ENCODE measurements at regions not wholly inside any gene's neighbourhood (a gene's known extent, or its start where the extent isn't known, plus 50 kb on each side); places are given as distances from the start of the nearest gene placed in this dataset.

DNA sequence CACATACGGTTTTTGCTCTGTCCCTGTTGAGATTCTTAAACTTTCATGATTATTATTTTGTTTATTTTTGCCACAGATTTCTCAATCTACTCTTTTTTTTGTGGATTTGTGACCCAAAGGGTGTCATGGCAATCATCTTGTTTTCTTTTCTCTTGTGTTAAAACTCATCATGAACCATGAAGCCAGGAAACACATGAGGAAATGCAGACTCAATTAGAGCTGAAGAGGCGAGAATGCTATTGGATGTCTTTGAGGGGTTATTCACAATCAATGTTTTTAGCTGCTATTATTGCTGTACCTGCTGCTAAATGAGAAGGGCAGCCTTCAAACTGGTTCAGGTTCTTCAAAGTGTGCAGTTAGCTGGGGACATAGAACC is 99.5 kb upstream of the MMADHC start:
- ChIA-PET POLR2A (no interaction called here), CTCF (ENCODE audit: low intra/inter-chr PET ratio) (no interaction called here)
- FAIRE-seq, result no peak
- ATAC-seq, result no peak
- H3K9me1 ChIP-seq (ENCODE audit: control insufficient read depth, insufficient read depth, low read length), result no peaks in the 10 kb centered on the region
- H3K27me3 ChIP-seq (ENCODE audit: control insufficient read depth in 2 of 2, insufficient read depth in 2 of 2, low read length in 2 of 2), result no peaks in the 10 kb centered on the region
- no peaks in the 10 kb centered on the region for H3K4me1 ChIP-seq (replicated peaks in 1 of 2; ENCODE audit: control insufficient read depth in 2 of 2, insufficient read depth in 2 of 2, low read length in 2 of 2)
- DNase-seq (ENCODE audit: extremely low read depth in 1 of 4, low spot score in 3 of 4), result no peak
- in situ Hi-C loops (cut with MboI), result no loop called here
- no peaks in the 10 kb centered on the region for H3K36me3 ChIP-seq (ENCODE audit: control insufficient read depth, insufficient read depth, low read length)
- no peaks in the 10 kb centered on the region for H3K79me2 ChIP-seq (ENCODE audit: control insufficient read depth, insufficient read depth, low read length)
- BruUV-seq (replicated peaks), result no TSS peak
- H3K4me2 ChIP-seq (ENCODE audit: insufficient read depth, low read length), result no peak overlapping the region
- H3K9me3 ChIP-seq (replicated peaks; ENCODE audit: control insufficient read depth, insufficient read depth, low read depth, low read length), result no peaks in the 10 kb centered on the region
- WGBS (ENCODE audit: insufficient coverage, low coverage, missing lambda C conversion rate), result 7% methylated on average over 2 of the region's 2 CpGs
- H3K27ac ChIP-seq (ENCODE audit: extremely low read depth, low read depth, low read length), result no peak overlapping the region
- no peak overlapping the region for H2AFZ ChIP-seq (ENCODE audit: low read depth, low read length)
- intact Hi-C loops (cut with micrococcal nuclease), result no loop called here
- H3K9ac ChIP-seq (ENCODE audit: insufficient read depth in 1 of 2, low read depth in 2 of 2, low read length in 2 of 2), result no peak overlapping the region
- no peaks in the 10 kb centered on the region for H4K20me1 ChIP-seq (replicated peaks; ENCODE audit: control insufficient read depth, insufficient read depth, low read length)
- no peak overlapping the region for H3K4me3 ChIP-seq
- TF ChIP-seq CAMTA2 (CRISPR knock-in tag; conservative IDR thresholded peaks at IDR 0.05) (no peak), TSC22D4 (tag; IDR thresholded peaks at IDR 0.05) (no peak), ZNF668 (CRISPR knock-in tag; IDR thresholded peaks at IDR 0.05) (no peak), MBD1 (CRISPR knock-in tag; IDR thresholded peaks at IDR 0.05) (no peak), PTRF (tag; IDR thresholded peaks at IDR 0.05) (no peak), CHD1 (IDR thresholded peaks at IDR 0.05; ENCODE audit: low read length) (no peak), ZNF24 (IDR thresholded peaks at IDR 0.05) (no peak), MCM2 (IDR thresholded peaks at IDR 0.05; ENCODE audit: low read depth) (no peak), LEF1 (IDR thresholded peaks at IDR 0.05) (no peak), ZNF586 (CRISPR knock-in tag; conservative IDR thresholded peaks at IDR 0.05) (no peak), KHSRP (IDR thresholded peaks at IDR 0.05) (no peak), RBM15 (IDR thresholded peaks at IDR 0.05; ENCODE audit: insufficient read depth, low read length) (no peak), ELF1 (tag; IDR thresholded peaks at IDR 0.05) (no peak)
- TF ChIP-seq, protein P1, sequence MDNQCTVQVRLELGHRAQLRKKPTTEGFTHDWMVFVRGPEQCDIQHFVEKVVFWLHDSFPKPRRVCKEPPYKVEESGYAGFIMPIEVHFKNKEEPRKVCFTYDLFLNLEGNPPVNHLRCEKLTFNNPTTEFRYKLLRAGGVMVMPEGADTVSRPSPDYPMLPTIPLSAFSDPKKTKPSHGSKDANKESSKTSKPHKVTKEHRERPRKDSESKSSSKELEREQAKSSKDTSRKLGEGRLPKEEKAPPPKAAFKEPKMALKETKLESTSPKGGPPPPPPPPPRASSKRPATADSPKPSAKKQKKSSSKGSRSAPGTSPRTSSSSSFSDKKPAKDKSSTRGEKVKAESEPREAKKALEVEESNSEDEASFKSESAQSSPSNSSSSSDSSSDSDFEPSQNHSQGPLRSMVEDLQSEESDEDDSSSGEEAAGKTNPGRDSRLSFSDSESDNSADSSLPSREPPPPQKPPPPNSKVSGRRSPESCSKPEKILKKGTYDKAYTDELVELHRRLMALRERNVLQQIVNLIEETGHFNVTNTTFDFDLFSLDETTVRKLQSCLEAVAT (IDR thresholded peaks at IDR 0.05), result no peak
- TF ChIP-seq, protein P2, sequence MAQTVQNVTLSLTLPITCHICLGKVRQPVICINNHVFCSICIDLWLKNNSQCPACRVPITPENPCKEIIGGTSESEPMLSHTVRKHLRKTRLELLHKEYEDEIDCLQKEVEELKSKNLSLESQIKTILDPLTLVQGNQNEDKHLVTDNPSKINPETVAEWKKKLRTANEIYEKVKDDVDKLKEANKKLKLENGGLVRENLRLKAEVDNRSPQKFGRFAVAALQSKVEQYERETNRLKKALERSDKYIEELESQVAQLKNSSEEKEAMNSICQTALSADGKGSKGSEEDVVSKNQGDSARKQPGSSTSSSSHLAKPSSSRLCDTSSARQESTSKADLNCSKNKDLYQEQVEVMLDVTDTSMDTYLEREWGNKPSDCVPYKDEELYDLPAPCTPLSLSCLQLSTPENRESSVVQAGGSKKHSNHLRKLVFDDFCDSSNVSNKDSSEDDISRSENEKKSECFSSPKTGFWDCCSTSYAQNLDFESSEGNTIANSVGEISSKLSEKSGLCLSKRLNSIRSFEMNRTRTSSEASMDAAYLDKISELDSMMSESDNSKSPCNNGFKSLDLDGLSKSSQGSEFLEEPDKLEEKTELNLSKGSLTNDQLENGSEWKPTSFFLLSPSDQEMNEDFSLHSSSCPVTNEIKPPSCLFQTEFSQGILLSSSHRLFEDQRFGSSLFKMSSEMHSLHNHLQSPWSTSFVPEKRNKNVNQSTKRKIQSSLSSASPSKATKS (CRISPR knock-in tag; IDR thresholded peaks at IDR 0.05), result no peak
- TF ChIP-seq, protein P3, sequence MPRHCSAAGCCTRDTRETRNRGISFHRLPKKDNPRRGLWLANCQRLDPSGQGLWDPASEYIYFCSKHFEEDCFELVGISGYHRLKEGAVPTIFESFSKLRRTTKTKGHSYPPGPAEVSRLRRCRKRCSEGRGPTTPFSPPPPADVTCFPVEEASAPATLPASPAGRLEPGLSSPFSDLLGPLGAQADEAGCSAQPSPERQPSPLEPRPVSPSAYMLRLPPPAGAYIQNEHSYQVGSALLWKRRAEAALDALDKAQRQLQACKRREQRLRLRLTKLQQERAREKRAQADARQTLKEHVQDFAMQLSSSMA (CRISPR knock-in tag; IDR thresholded peaks at IDR 0.05), result no peak

Measured in K562 (cell line).